Motor neuron (in vitro differentiated cells): ENCODE measurements at regions not wholly inside any gene's neighbourhood (a gene's known extent, or its start where the extent isn't known, plus 50 kb on each side); places are given as distances from the start of the nearest gene placed in this dataset.
"Not testable (repeated sequence)": the region's sequence is repeated elsewhere in the genome, so short reads cannot be mapped to it uniquely, and the experiment has no call there.

Experiments
- ATAC-seq, 8 experiments: fragments of 200-7000 bp; cut with Tn5 transposase; replicated peaks in 6 of 8; 2 replicates each; pipeline ENCODE4 v1.8.0; 2021; ENCODE audit warnings: mild to moderate bottlenecking in 8 of 8, moderate library complexity in 8 of 8
- H3K27ac ChIP-seq, 2 donors: fragments of 250-450 bp; sonication (Bioruptor Pico); 2 replicates each; pipeline ENCODE4 v1.9.0; 2021; ENCODE audit warnings: antibody characterized with exemption in 2 of 2, mild to moderate bottlenecking in 2 of 2, moderate library complexity in 1 of 2
- H3K4me1 ChIP-seq, 2 donors: fragments of 250-450 bp; sonication (Bioruptor Pico); replicated peaks in 1 of 2; 2 replicates each; pipeline ENCODE4 v1.6.1; 2021; ENCODE audit warnings: antibody characterized with exemption in 2 of 2, mild to moderate bottlenecking in 2 of 2, moderate library complexity in 1 of 2
- H3K4me3 ChIP-seq, 5 donors: fragments of 250-450 bp; sonication (Bioruptor Pico); 2 replicates each; pipeline ENCODE4 v1.9.0; 2021; ENCODE audit warnings: antibody characterized with exemption in 5 of 5, mild to moderate bottlenecking in 5 of 5, moderate library complexity in 4 of 5
- WGBS, 10 experiments: fragments of 450-650 bp; shearing (Covaris generic); methylation state at CpG; one replicate each; pipeline ENCODE4 v1.0.0; 2022; 5-methylcytosine and 5-hydroxymethylcytosine counted together
- in situ Hi-C, 9 experiments: fragments of 400-800 bp; cut with MboI; loops; one replicate each; pipeline ENCODE4 v1.15.0; 2021; ENCODE audit warnings: low sequenced_read_pairs in 9 of 9, low pct_unique_long_range_greater_than_20kb in 2 of 9; ENCODE audit not compliant: unreplicated experiment in 9 of 9

- H3K27ac ChIP-seq, H3K4me3 ChIP-seq, H3K4me1 ChIP-seq, in situ Hi-C loops: not testable (repeated sequence)
- ATAC-seq: peak in 2 of 8 experiments; percentile 2 to 15
- WGBS, 10 experiments: no CpG with 5 or more reads among the region's 4 CpGs
Observed at GRCh38 chr7:73161727-73162126, 75.9 kb upstream of the SPDYE9 start.

- no CpG with 5 or more reads among the region's 9 CpGs for WGBS, 10 experiments
- in situ Hi-C loops, H3K4me3 ChIP-seq, H3K27ac ChIP-seq, H3K4me1 ChIP-seq: not testable (repeated sequence)
- ATAC-seq: peak in 5 of 8 experiments; percentile 3 to 45 (median 19)
Observed at GRCh38 chr7:73157169-73157661, 71.4 kb upstream of the SPDYE9 start.

- H3K27ac ChIP-seq, in situ Hi-C loops, H3K4me1 ChIP-seq, H3K4me3 ChIP-seq: not testable (repeated sequence)
- peak in 5 of 8 experiments; percentile 43 to 57 (median 45) for ATAC-seq
- no CpG with 5 or more reads among the region's 17 CpGs for WGBS, 10 experiments
Observed at GRCh38 chr7:73156510-73157168, 70.8 kb upstream of the SPDYE9 start.

GRCh38 chr7:73154586-73155038, 68.8 kb upstream of the SPDYE9 start:
- in situ Hi-C loops, H3K4me1 ChIP-seq: not testable (repeated sequence)
- peak overlapping the region in 1 of 2 donors; percentile 43 for H3K27ac ChIP-seq
- no CpG with 5 or more reads among the region's 48 CpGs for WGBS, 10 experiments
- ATAC-seq: peak; percentile 77 to 94 (median 83)
- H3K4me3 ChIP-seq: peak overlapping the region; percentile 46 to 91 (median 71)

GRCh38 chr7:73153921-73154585, 68.2 kb upstream of the SPDYE9 start:
- H3K27ac ChIP-seq, in situ Hi-C loops, H3K4me1 ChIP-seq: not testable (repeated sequence)
- ATAC-seq: peak in 5 of 8 experiments; percentile 1 to 11 (median 7)
- WGBS, 10 experiments: no CpG with 5 or more reads among the region's 23 CpGs
- H3K4me3 ChIP-seq: peak overlapping the region in 2 of 5 donors; percentile 46 to 50

- in situ Hi-C loops, H3K4me1 ChIP-seq, H3K27ac ChIP-seq, H3K4me3 ChIP-seq, ATAC-seq: not testable (repeated sequence)
- no CpG with 5 or more reads among the region's 2 CpGs for WGBS, 10 experiments
Observed at GRCh38 chr7:73148570-73148969, 62.7 kb upstream of the SPDYE9 start.

- H3K4me1 ChIP-seq, ATAC-seq, in situ Hi-C loops, H3K4me3 ChIP-seq, H3K27ac ChIP-seq: not testable (repeated sequence)
- WGBS, 10 experiments: no CpG with 5 or more reads among the region's 6 CpGs
Observed at GRCh38 chr7:73147681-73148080, 61.8 kb upstream of the SPDYE9 start.

- ATAC-seq: peak in 2 of 8 experiments; percentile 57 to 78
- no CpG with 5 or more reads among the region's 8 CpGs for WGBS, 10 experiments
- H3K4me1 ChIP-seq, H3K4me3 ChIP-seq, H3K27ac ChIP-seq, in situ Hi-C loops: not testable (repeated sequence)
Observed at GRCh38 chr7:73143993-73144392, 58.2 kb upstream of the SPDYE9 start.

- H3K27ac ChIP-seq, in situ Hi-C loops, H3K4me1 ChIP-seq, ATAC-seq, H3K4me3 ChIP-seq: not testable (repeated sequence)
- WGBS, 10 experiments: no CpG with 5 or more reads among the region's 3 CpGs
Observed at GRCh38 chr7:73137922-73138321, 52.1 kb upstream of the SPDYE9 start.
